Astrocyte (in vitro differentiated cells and primary cell): ENCODE measurements at regions not wholly inside any gene's neighbourhood (a gene's known extent, or its start where the extent isn't known, plus 50 kb on each side); places are given as distances from the start of the nearest gene placed in this dataset.

Source experiments
- CTCF ChIP-seq: IDR thresholded peaks from 2 replicates; pipeline ENCODE4 v1.5.1; 2011; ENCODE audit warnings: low read depth, mild to moderate bottlenecking, inconsistent platforms, low read length, moderate library complexity; ENCODE audit not compliant: insufficient read depth
- EZH2 ChIP-seq: IDR thresholded peaks from 2 replicates; pipeline ENCODE4 v1.6.1; 2012; ENCODE audit warnings: mild to moderate bottlenecking, low read length, inconsistent platforms; ENCODE audit not compliant: insufficient read depth

- TF ChIP-seq CTCF (no peak), EZH2 (no peak)
Measured at GRCh38 chr17:79461041-79461440, 149.8 kb downstream of the RBFOX3 start.
